Mucosa of stomach (tissue), 1 donor: ENCODE measurements at regions not wholly inside any gene's neighbourhood (a gene's known extent, or its start where the extent isn't known, plus 50 kb on each side); places are given as distances from the start of the nearest gene placed in this dataset.

Experiments used
- H3K27me3 ChIP-seq: one replicate; pipeline ENCODE4 v1.7.0; 2013; ENCODE audit warnings: mild to moderate bottlenecking, low read length; ENCODE audit not compliant: control insufficient read depth, insufficient read depth
- H3K36me3 ChIP-seq: one replicate; pipeline ENCODE4 v1.7.0; 2013; ENCODE audit warnings: low read length; ENCODE audit not compliant: control insufficient read depth, insufficient read depth
- H3K4me1 ChIP-seq: one replicate; pipeline ENCODE4 v1.7.0; 2013; ENCODE audit warnings: mild to moderate bottlenecking, low read length; ENCODE audit not compliant: control insufficient read depth, insufficient read depth
- H3K4me3 ChIP-seq: one replicate; pipeline ENCODE4 v1.7.0; 2013; ENCODE audit warnings: low read length
- H3K9ac ChIP-seq: one replicate; pipeline ENCODE4 v1.7.0; 2013; ENCODE audit warnings: mild to moderate bottlenecking, low read length, moderate library complexity
- H3K9me3 ChIP-seq: one replicate; pipeline ENCODE4 v1.7.0; 2013; ENCODE audit warnings: mild to moderate bottlenecking, low read length, moderate library complexity; ENCODE audit not compliant: control insufficient read depth
- donor health status: Pancreatic carcinoma.

DNA sequence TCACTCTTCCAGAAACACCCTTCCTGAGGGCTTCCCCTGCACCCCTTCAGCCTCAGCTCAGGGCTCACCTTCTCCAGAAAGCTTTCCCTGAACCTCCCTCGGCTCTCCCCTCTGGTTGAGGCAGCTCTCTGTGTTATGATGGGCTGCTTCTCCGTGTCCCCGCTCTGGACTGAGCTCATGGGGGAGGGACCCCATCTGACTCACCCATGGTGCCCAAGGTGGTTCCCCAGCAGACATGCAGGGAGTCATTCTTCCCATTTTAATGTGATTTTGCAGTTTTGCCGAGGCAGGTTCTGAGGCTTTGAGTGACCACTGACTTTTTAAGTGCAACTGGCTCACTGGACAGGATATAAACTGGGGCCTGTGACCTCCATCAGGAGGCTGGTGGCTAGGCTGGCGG, 495.1 kb downstream of the TBC1D22A start:
- Histone ChIP-seq H3K27me3 (no peaks in the 10 kb centered on the region), H3K9me3 (no peaks in the 10 kb centered on the region), H3K36me3 (no peaks in the 10 kb centered on the region), H3K4me3 (no peak overlapping the region), H3K9ac (no peak overlapping the region), H3K4me1 (no peaks in the 10 kb centered on the region)

GRCh38 chr22:47251911-47252310, 489.5 kb downstream of the TBC1D22A start:
- no peaks in the 10 kb centered on the region for H3K36me3 ChIP-seq
- H3K4me1 ChIP-seq, result no peaks in the 10 kb centered on the region
- H3K27me3 ChIP-seq, result peaks cover 2% of the 10 kb centered on the region
- no peak overlapping the region for H3K9ac ChIP-seq
- no peaks in the 10 kb centered on the region for H3K9me3 ChIP-seq
- H3K4me3 ChIP-seq, result no peak overlapping the region

GRCh38 chr22:47250995-47251765, 488.7 kb downstream of the TBC1D22A start:
- Histone ChIP-seq H3K9ac (no peak overlapping the region), H3K27me3 (peaks cover 2% of the 10 kb centered on the region), H3K4me1 (no peaks in the 10 kb centered on the region), H3K9me3 (no peaks in the 10 kb centered on the region), H3K36me3 (no peaks in the 10 kb centered on the region), H3K4me3 (no peak overlapping the region)

DNA sequence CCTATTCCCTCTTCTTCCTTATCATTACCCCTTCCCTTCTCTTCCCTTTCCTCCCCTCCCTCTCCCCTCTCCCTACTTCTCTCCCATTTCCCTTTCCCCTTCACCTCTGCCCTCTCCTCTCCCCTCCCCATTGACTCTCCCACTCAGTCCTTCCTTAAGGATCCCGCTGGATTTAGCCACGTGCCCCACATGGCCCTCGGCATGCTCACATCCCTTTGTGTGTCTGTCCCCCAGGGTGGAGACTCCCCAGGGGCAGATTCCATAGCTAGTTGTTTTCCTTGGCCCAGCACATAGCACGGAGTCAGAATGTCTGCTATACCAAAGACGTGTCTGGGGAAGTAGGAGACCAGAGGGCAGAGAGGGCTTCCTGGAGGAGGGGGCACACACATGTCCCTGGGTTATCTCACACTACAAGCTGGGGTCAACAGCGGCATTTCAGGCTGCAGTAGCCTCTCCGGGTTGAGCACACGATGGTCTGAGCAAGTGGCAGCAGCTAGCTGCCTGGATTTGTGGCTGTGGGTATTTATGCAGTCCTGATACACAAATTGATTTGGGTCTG, 487.0 kb downstream of the TBC1D22A start:
- Histone ChIP-seq H3K9me3 (no peaks in the 10 kb centered on the region), H3K36me3 (no peaks in the 10 kb centered on the region), H3K27me3 (peaks cover 2% of the 10 kb centered on the region), H3K4me1 (no peaks in the 10 kb centered on the region), H3K9ac (no peak overlapping the region), H3K4me3 (no peak overlapping the region)

DNA sequence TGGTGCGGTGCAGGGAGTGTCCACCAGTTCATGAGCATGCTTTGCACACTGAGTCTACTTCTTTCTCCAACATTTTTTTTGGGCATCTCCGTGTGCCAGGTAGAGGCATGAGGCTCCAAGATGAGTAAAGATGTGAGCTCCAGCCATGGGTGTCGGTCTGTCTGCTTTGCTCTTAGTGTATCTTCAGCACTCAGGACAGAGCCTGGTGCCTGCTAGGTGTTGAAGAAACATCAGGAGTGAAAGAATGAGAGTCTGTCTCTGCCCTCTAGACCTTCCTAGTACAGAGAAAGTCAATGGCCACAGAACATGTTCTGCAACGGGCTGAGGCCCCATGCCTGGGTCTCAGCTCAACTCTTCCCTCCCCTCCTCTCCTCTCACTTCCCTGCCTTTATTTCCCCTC, 486.5 kb downstream of the TBC1D22A start:
- Histone ChIP-seq H3K4me1 (no peaks in the 10 kb centered on the region), H3K9ac (no peak overlapping the region), H3K9me3 (no peaks in the 10 kb centered on the region), H3K36me3 (no peaks in the 10 kb centered on the region), H3K4me3 (no peak overlapping the region), H3K27me3 (peaks cover 2% of the 10 kb centered on the region)

DNA sequence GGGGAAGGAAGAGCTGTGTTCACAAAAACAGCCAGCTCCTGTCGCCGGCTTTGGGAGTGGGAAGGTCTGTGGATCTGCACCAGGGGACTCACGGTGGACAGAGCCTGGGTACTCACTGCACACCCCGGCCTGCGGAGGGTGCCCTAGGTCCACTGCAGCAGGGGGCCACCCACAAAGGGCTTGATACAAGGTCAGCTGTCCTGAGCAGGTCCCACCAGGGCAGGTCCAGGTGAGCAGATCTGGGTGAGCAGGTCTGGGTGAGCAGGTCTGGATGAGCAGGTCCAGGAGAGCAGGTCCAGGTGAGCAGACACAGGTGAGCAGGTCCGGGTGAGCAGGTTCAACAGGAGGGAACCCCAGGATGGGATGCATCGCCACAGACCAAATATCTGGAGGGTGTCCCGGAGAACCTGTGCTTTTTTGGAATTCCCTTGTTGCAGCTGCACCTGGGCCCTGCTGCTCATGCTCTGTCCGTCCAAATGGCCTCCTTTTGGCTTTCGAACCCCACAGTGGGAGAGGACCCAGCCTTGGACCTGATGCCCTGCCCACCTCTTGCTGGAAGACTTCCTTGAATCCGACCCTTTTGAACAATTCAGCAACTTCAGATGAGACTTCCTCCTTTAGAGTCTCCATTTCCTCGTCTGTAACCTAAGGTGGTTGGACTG, 485.3 kb downstream of the TBC1D22A start:
- H3K27me3 ChIP-seq, result peaks cover 2% of the 10 kb centered on the region
- no peak overlapping the region for H3K4me3 ChIP-seq
- no peaks in the 10 kb centered on the region for H3K36me3 ChIP-seq
- H3K9me3 ChIP-seq, result no peaks in the 10 kb centered on the region
- H3K9ac ChIP-seq, result no peak overlapping the region
- H3K4me1 ChIP-seq, result no peaks in the 10 kb centered on the region

- Histone ChIP-seq H3K9me3 (no peaks in the 10 kb centered on the region), H3K4me3 (no peak overlapping the region), H3K27me3 (peaks cover 2% of the 10 kb centered on the region), H3K36me3 (no peaks in the 10 kb centered on the region), H3K4me1 (no peaks in the 10 kb centered on the region), H3K9ac (no peak overlapping the region)
Observed at GRCh38 chr22:47245786-47246185, 483.3 kb downstream of the TBC1D22A start.

DNA sequence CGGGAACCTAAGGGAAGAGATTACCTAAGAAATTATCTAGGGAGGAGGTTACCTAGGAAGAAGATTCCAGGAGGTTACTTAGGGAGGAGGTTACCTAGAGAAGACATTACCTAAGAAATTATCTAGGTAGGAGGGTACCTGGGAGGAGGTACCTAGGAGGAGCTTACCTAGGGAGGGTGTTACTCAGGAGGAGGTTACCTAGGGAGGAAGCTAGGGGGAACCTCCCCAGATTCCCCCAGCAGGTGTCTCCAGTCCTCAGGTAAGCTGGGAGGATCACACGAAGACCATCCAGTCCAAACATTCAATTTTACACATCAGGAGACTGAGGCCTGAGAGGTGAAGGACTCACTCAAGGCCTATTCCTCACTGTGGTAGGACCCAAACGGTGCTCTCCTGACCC, 482.8 kb downstream of the TBC1D22A start:
- H3K9ac ChIP-seq, result no peak overlapping the region
- H3K36me3 ChIP-seq, result no peaks in the 10 kb centered on the region
- no peak overlapping the region for H3K4me3 ChIP-seq
- no peaks in the 10 kb centered on the region for H3K4me1 ChIP-seq
- H3K9me3 ChIP-seq, result no peaks in the 10 kb centered on the region
- peaks cover 3% of the 10 kb centered on the region for H3K27me3 ChIP-seq

GRCh38 chr22:47240116-47240515, 477.7 kb downstream of the TBC1D22A start:
- no peaks in the 10 kb centered on the region for H3K36me3 ChIP-seq
- peaks cover 4% of the 10 kb centered on the region for H3K27me3 ChIP-seq
- H3K9ac ChIP-seq, result no peak overlapping the region
- no peak overlapping the region for H3K4me3 ChIP-seq
- no peaks in the 10 kb centered on the region for H3K9me3 ChIP-seq
- H3K4me1 ChIP-seq, result no peaks in the 10 kb centered on the region

- Histone ChIP-seq H3K9ac (no peak overlapping the region), H3K4me3 (no peak overlapping the region), H3K4me1 (no peaks in the 10 kb centered on the region), H3K9me3 (no peaks in the 10 kb centered on the region), H3K27me3 (peaks cover 4% of the 10 kb centered on the region), H3K36me3 (no peaks in the 10 kb centered on the region)
Observed at GRCh38 chr22:47239474-47239860, 477.0 kb downstream of the TBC1D22A start.

DNA sequence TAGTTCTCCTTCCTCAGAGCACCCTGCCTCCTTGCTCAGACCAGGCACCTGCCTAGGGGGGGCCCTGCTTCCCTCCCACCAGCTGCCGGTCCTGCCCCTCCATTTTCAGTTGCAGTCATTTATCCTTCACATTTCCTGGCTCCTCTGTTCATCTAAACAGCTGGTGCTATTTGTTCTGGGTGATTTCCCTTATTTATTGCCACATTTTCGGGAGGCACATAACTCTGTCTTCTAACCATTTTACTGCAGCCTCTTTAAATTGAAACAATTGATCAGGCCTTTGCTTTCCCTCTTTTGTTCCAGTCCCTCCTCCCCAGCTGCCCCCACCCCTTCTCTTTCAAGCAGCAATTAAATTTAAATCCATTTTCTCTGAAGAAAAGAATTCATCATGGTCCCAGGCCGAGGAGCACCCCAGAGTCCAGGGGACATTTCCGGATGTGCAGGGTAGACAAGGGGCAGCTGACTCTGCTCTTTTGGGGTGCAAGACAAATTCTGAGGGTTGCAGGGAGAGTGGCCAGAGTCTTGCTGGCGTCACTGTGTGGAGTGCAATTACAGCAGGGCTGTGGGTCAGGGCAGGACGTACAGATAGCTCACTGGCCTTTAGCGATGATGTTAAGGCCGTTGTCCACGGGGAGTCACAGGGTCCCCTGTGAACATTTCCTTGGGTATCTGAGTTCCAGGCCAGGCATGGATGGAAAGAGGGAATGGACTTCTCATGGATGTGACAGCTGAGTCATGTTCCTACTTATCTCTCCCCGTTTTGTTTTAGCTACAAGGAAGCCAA, 476.4 kb downstream of the TBC1D22A start:
- H3K9me3 ChIP-seq, result no peaks in the 10 kb centered on the region
- no peaks in the 10 kb centered on the region for H3K4me1 ChIP-seq
- H3K9ac ChIP-seq, result no peak overlapping the region
- H3K4me3 ChIP-seq, result no peak overlapping the region
- peaks cover 4% of the 10 kb centered on the region for H3K27me3 ChIP-seq
- no peaks in the 10 kb centered on the region for H3K36me3 ChIP-seq
